ENCODE measurements at regions not wholly inside any gene's neighbourhood (a gene's known extent, or its start where the extent isn't known, plus 50 kb on each side); places are given as distances from the start of the nearest gene placed in this dataset.

- TF ChIP-seq CTCF (IDR thresholded peaks at IDR 0.05) (no peak), ZFX (IDR thresholded peaks at IDR 0.05; ENCODE audit: borderline replicate concordance) (no peak)
Measured at GRCh38 chr3:106936337-106936736, 440.9 kb upstream of the CCDC54 start.

All from 22Rv1 (cell line).